Mesendoderm (in vitro differentiated cells): ENCODE measurements at regions not wholly inside any gene's neighbourhood (a gene's known extent, or its start where the extent isn't known, plus 50 kb on each side); places are given as distances from the start of the nearest gene placed in this dataset.
"Not testable (repeated sequence)": the region's sequence is repeated elsewhere in the genome, so short reads cannot be mapped to it uniquely, and the experiment has no call there.

Experiments
- DNase-seq: peaks from one replicate; pipeline ENCODE4 v3.0.0; 2013
- H2AK5ac ChIP-seq: 2 replicates; pipeline ENCODE4 v1.6.1; 2013; ENCODE audit warnings: low read length, inconsistent platforms
- H2BK120ac ChIP-seq: 2 replicates; pipeline ENCODE4 v1.6.1; 2013; ENCODE audit warnings: low read depth, mild to moderate bottlenecking, low read length, moderate library complexity, mixed read lengths
- H2BK15ac ChIP-seq: replicated peaks from 2 replicates; pipeline ENCODE4 v1.6.1; 2013; ENCODE audit warnings: low read depth, mild to moderate bottlenecking, moderate library complexity
- H2BK5ac ChIP-seq: 2 replicates; pipeline ENCODE4 v1.6.1; 2013; ENCODE audit warnings: low read length, inconsistent platforms
- H3K18ac ChIP-seq: 2 replicates; pipeline ENCODE4 v1.6.1; 2013; ENCODE audit warnings: mild to moderate bottlenecking, low read length, mixed read lengths
- H3K23ac ChIP-seq: one replicate; pipeline ENCODE4 v1.6.1; 2013; ENCODE audit warnings: low read length
- H3K27ac ChIP-seq: 2 replicates; pipeline ENCODE4 v1.5.1; 2013; ENCODE audit warnings: low read depth, mild to moderate bottlenecking, inconsistent platforms, low read length, moderate library complexity
- H3K27me3 ChIP-seq: 2 replicates; pipeline ENCODE4 v1.6.1; 2013; ENCODE audit warnings: low read length, control low read depth, mild to moderate bottlenecking, inconsistent platforms; ENCODE audit not compliant: insufficient read depth, poor library complexity
- H3K36me3 ChIP-seq: 2 replicates; pipeline ENCODE4 v1.6.1; 2013; ENCODE audit warnings: low read length, inconsistent platforms; ENCODE audit not compliant: control insufficient read depth, insufficient read depth
- H3K4ac ChIP-seq: one replicate; pipeline ENCODE4 v1.6.1; 2013; ENCODE audit warnings: low read depth, mild to moderate bottlenecking, low read length, moderate library complexity
- H3K4me1 ChIP-seq: 2 replicates; pipeline ENCODE4 v1.6.1; 2013; ENCODE audit warnings: low read depth, low read length, inconsistent platforms; ENCODE audit not compliant: control insufficient read depth
- H3K4me2 ChIP-seq: 2 replicates; pipeline ENCODE4 v1.6.1; 2013; ENCODE audit warnings: low read length
- H3K4me3 ChIP-seq: 2 replicates; pipeline ENCODE4 v1.5.1; 2013; ENCODE audit warnings: mild to moderate bottlenecking, low read length
- H3K56ac ChIP-seq: one replicate; pipeline ENCODE4 v1.6.1; 2013; ENCODE audit warnings: low read length
- H3K79me1 ChIP-seq: 2 replicates; pipeline ENCODE4 v1.6.1; 2013; ENCODE audit warnings: low read length, inconsistent platforms
- H3K79me2 ChIP-seq: 2 replicates; pipeline ENCODE4 v1.6.1; 2013; ENCODE audit warnings: mild to moderate bottlenecking, low read length; ENCODE audit not compliant: control insufficient read depth, insufficient read depth
- H3K9ac ChIP-seq: 2 replicates; pipeline ENCODE4 v1.6.1; 2013; ENCODE audit warnings: low read length, inconsistent platforms
- H4K5ac ChIP-seq: one replicate; pipeline ENCODE4 v1.6.1; 2013; ENCODE audit warnings: low read length
- H4K8ac ChIP-seq: one replicate; pipeline ENCODE4 v1.6.1; 2013; ENCODE audit warnings: low read depth, mild to moderate bottlenecking, control low read depth, low read length, moderate library complexity
- WGBS: extraction: QIAGEN DNeasy Blood & Tissue Kit; methylation state at CpG from one replicate; pipeline ENCODE4 v1.1.7; 2013; ENCODE audit warnings: low lambda C conversion rate, missing lambda C conversion rate; ENCODE audit not compliant: insufficient coverage; ENCODE audit errors: extremely low coverage; 5-methylcytosine and 5-hydroxymethylcytosine counted together

- Histone ChIP-seq H3K36me3 (no peaks in the 10 kb centered on the region), H3K56ac (no peak overlapping the region), H3K18ac (no peak overlapping the region), H2BK15ac (no peak overlapping the region), H3K4ac (no peak overlapping the region), H2BK5ac (no peak overlapping the region), H4K5ac (no peak overlapping the region), H2AK5ac (no peak overlapping the region), H3K27ac (no peak overlapping the region), H3K23ac (no peak overlapping the region), H3K9ac (no peak overlapping the region), H3K4me1 (peaks cover 4% of the 10 kb centered on the region), H3K27me3 (no peaks in the 10 kb centered on the region), H4K8ac (no peak overlapping the region), H3K79me2 (no peaks in the 10 kb centered on the region), H3K79me1 (no peaks in the 10 kb centered on the region), H2BK120ac (no peak overlapping the region), H3K4me3 (no peak overlapping the region), H3K4me2 (no peak overlapping the region)
- no peak for DNase-seq
- no CpG with 5 or more reads among the region's 2 CpGs for WGBS
These were observed 141.3 kb upstream of the ANK3 start for GRCh38 chr10:60531006-60531405.

DNA sequence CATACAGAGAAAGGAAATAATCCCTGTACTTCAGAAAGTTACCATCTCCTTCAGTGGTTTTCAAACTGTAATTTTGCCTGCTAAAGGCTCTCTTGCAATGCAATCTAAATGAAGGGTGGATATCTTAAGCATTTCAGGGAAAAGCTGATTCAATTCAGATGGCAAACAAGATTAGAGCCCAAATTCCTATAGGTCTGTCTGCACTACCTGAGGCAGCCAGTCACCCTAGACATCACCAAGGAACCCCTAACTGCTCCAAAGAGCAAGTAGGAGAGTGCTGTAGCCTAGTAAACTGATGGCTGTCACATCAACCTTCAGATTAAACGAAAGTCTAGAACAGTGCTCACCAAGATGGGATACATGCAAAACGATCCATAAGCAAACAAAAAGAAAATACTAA is 138.0 kb upstream of the ANK3 start:
- Histone ChIP-seq H3K4ac (peak overlapping the region; percentile 36), H3K9ac (no peak overlapping the region), H4K5ac (no peak overlapping the region), H3K36me3 (no peaks in the 10 kb centered on the region), H3K4me1 (peaks cover 3% of the 10 kb centered on the region), H2BK5ac (no peak overlapping the region), H3K79me2 (no peaks in the 10 kb centered on the region), H2BK120ac (no peak overlapping the region), H3K23ac (no peak overlapping the region), H3K4me3 (no peak overlapping the region), H3K27ac (no peak overlapping the region), H3K56ac (no peak overlapping the region), H3K4me2 (no peak overlapping the region), H3K18ac (no peak overlapping the region), H2BK15ac (no peak overlapping the region), H3K27me3 (no peaks in the 10 kb centered on the region), H2AK5ac (no peak overlapping the region), H3K79me1 (no peaks in the 10 kb centered on the region), H4K8ac (no peak overlapping the region)
- DNase-seq: peak; percentile 53
- WGBS: no CpG with 5 or more reads among the region's 2 CpGs

- no peak for DNase-seq
- Histone ChIP-seq H3K18ac (no peak overlapping the region), H3K4ac (no peak overlapping the region), H3K36me3 (no peaks in the 10 kb centered on the region), H2BK5ac (no peak overlapping the region), H4K8ac (no peak overlapping the region), H3K27ac (no peak overlapping the region), H3K79me2 (no peaks in the 10 kb centered on the region), H3K4me2 (no peak overlapping the region), H3K27me3 (no peaks in the 10 kb centered on the region), H3K9ac (no peak overlapping the region), H2BK120ac (no peak overlapping the region), H4K5ac (no peak overlapping the region), H3K4me3 (no peak overlapping the region), H3K4me1 (peaks cover 8% of the 10 kb centered on the region), H3K79me1 (no peaks in the 10 kb centered on the region), H2AK5ac (no peak overlapping the region), H2BK15ac (no peak overlapping the region), H3K56ac (no peak overlapping the region), H3K23ac (no peak overlapping the region)
- WGBS: no CpG with 5 or more reads among the region's 9 CpGs
These were observed 136.3 kb upstream of the ANK3 start for GRCh38 chr10:60525716-60526585.

- H2BK5ac ChIP-seq: no peak overlapping the region
- no peak overlapping the region for H2AK5ac ChIP-seq
These were observed 134.9 kb upstream of the ANK3 start for GRCh38 chr10:60524541-60524940.

DNA sequence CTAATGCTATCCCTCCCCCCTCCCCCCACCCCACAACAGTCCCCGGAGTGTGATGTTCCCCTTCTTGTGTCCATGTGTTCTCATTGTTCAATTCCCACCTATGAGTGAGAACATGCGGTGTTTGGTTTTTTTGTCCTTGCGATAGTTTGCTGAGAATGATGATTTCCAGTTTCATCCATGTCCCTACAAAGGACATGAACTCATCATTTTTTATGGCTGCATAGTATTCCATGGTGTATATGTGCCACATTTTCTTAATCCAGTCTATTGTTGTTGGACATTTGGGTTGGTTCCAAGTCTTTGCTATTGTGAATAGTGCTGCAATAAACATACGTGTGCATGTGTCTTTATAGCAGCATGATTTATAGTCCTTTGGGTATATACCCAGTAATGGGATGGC is 133.7 kb upstream of the ANK3 start:
- not testable (repeated sequence) for H2BK15ac ChIP-seq, H3K4me2 ChIP-seq, H3K79me1 ChIP-seq

More at GRCh38 chr10:60524541-60524940, 134.9 kb upstream of the ANK3 start:
- Histone ChIP-seq H3K79me2 (no peaks in the 10 kb centered on the region), H3K4me2 (no peak overlapping the region), H3K27ac (no peak overlapping the region), H4K8ac (no peak overlapping the region), H3K27me3 (no peaks in the 10 kb centered on the region), H3K56ac (no peak overlapping the region), H3K4me3 (no peak overlapping the region), H2BK15ac (no peak overlapping the region), H3K18ac (no peak overlapping the region), H3K4me1 (peaks cover 8% of the 10 kb centered on the region), H3K23ac (no peak overlapping the region), H2BK120ac (no peak overlapping the region), H3K9ac (no peak overlapping the region), H3K79me1 (no peaks in the 10 kb centered on the region), H3K36me3 (no peaks in the 10 kb centered on the region), H4K5ac (no peak overlapping the region), H3K4ac (no peak overlapping the region)
- WGBS: no CpG with 5 or more reads among the region's 4 CpGs
- no peak for DNase-seq

GRCh38 chr10:60522617-60523016 is 132.9 kb upstream of the ANK3 start:
- no peak for DNase-seq
- no peak overlapping the region for H3K27ac ChIP-seq
- no CpG with 5 or more reads among the region's 2 CpGs for WGBS

More for the DNA sequence above, 133.7 kb upstream of the ANK3 start:
- H2BK120ac ChIP-seq, H3K27me3 ChIP-seq, H3K4me3 ChIP-seq, H3K18ac ChIP-seq, H4K5ac ChIP-seq, H2BK5ac ChIP-seq, H3K27ac ChIP-seq, H3K4ac ChIP-seq, H3K56ac ChIP-seq, H3K79me2 ChIP-seq, H3K36me3 ChIP-seq, H3K4me1 ChIP-seq, H2AK5ac ChIP-seq, H3K23ac ChIP-seq, DNase-seq, H4K8ac ChIP-seq, H3K9ac ChIP-seq: not testable (repeated sequence)
- WGBS: no CpG with 5 or more reads among the region's 4 CpGs

More at GRCh38 chr10:60522617-60523016, 132.9 kb upstream of the ANK3 start:
- no peak overlapping the region for H3K4me3 ChIP-seq
- no peak overlapping the region for H3K56ac ChIP-seq
- no peak overlapping the region for H2BK120ac ChIP-seq
- H3K36me3 ChIP-seq: no peaks in the 10 kb centered on the region
- H3K18ac ChIP-seq: peak overlapping the region; percentile 51
- H4K5ac ChIP-seq: no peak overlapping the region
- no peak overlapping the region for H3K9ac ChIP-seq
- no peaks in the 10 kb centered on the region for H3K27me3 ChIP-seq
- H3K4me2 ChIP-seq: no peak overlapping the region
- no peak overlapping the region for H2BK5ac ChIP-seq
- H3K4ac ChIP-seq: no peak overlapping the region
- H3K23ac ChIP-seq: no peak overlapping the region
- H2BK15ac ChIP-seq: peak overlapping the region; percentile 45
- no peak overlapping the region for H4K8ac ChIP-seq
- no peaks in the 10 kb centered on the region for H3K79me2 ChIP-seq
- no peaks in the 10 kb centered on the region for H3K79me1 ChIP-seq
- H3K4me1 ChIP-seq: peaks cover 7% of the 10 kb centered on the region
- H2AK5ac ChIP-seq: peak overlapping the region; percentile 12
